ENCODE measurements at regions not wholly inside any gene's neighbourhood (a gene's known extent, or its start where the extent isn't known, plus 50 kb on each side); places are given as distances from the start of the nearest gene placed in this dataset.

- in situ Hi-C loops (cut with MboI; ENCODE audit: low sequenced_read_pairs, unreplicated experiment) = no loop called here
- no peak for TF ChIP-seq CTCF (IDR thresholded peaks at IDR 0.05; ENCODE audit: borderline replicate concordance, control extremely low read depth, extremely low read depth, insufficient read depth, missing control alignments)
- no peak for DNase-seq (ENCODE audit: low spot score)
Observed at GRCh38 chr14:104277416-104278213, 139.2 kb downstream of the KIF26A start.

- TF ChIP-seq CTCF (IDR thresholded peaks at IDR 0.05; ENCODE audit: borderline replicate concordance, control extremely low read depth, extremely low read depth, insufficient read depth, missing control alignments) = no peak
- in situ Hi-C loops (cut with MboI; ENCODE audit: low sequenced_read_pairs, unreplicated experiment) = no loop called here
- no peak for DNase-seq (ENCODE audit: low spot score)
Observed at GRCh38 chr14:104278214-104278534, 139.8 kb downstream of the KIF26A start.

DNA sequence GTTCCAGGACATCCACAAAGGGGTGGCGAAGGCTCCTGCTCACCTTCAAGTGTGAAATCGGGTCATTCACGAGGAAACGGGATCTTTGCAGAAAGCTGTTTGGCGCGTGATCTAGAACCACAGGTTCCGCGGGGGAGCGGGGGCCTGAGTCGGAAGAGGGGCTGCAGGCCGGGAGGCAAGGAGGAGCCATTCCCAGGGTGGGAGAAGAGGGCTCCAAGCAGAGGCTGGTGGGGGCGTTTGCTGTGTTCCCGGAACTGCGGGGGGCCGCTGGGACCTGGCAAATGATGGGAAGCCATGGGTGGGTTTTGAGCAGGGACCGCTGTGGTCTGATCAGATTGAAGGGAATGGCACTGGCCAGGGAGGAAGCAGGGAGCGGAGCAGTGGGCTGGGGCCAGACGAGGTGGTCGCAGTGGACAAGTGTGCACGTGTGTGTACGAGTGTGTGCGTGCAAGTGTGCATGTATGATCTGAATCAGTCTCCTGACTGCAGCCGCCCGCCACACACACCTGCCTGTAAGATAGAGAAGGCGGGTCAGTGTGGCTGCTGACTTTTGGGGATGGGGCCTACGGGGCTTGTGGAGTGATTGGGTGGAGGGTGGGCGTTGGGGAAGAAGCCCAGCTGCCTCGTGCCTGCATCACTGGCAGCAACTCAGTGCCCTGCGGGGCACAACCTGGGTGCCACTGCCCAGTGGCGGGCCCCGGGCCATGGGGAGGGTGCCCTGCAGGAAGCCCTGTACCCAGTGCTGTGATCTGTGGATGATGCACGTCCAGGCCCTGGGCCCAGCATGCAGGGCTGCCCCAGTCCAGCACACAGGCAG, 141.9 kb downstream of the KIF26A start:
- no peak for TF ChIP-seq CTCF (IDR thresholded peaks at IDR 0.05; ENCODE audit: borderline replicate concordance, control extremely low read depth, extremely low read depth, insufficient read depth, missing control alignments)
- in situ Hi-C loops (cut with MboI; ENCODE audit: low sequenced_read_pairs, unreplicated experiment) = no loop called here

GRCh38 chr14:104280902-104281767, 142.7 kb downstream of the KIF26A start:
- no peak for TF ChIP-seq CTCF (IDR thresholded peaks at IDR 0.05; ENCODE audit: borderline replicate concordance, control extremely low read depth, extremely low read depth, insufficient read depth, missing control alignments)
- in situ Hi-C loops (cut with MboI; ENCODE audit: low sequenced_read_pairs, unreplicated experiment) = no loop called here
- no peak for DNase-seq (ENCODE audit: low spot score)

More for the DNA sequence above, 141.9 kb downstream of the KIF26A start:
- DNase-seq (ENCODE audit: low spot score) = no peak

GRCh38 chr14:104281768-104282301, 143.4 kb downstream of the KIF26A start:
- in situ Hi-C loops (cut with MboI; ENCODE audit: low sequenced_read_pairs, unreplicated experiment) = no loop called here
- DNase-seq (ENCODE audit: low spot score) = no peak
- no peak for TF ChIP-seq CTCF (IDR thresholded peaks at IDR 0.05; ENCODE audit: borderline replicate concordance, control extremely low read depth, extremely low read depth, insufficient read depth, missing control alignments)
